ENCODE measurements at regions not wholly inside any gene's neighbourhood (a gene's known extent, or its start where the extent isn't known, plus 50 kb on each side); places are given as distances from the start of the nearest gene placed in this dataset.

DNA sequence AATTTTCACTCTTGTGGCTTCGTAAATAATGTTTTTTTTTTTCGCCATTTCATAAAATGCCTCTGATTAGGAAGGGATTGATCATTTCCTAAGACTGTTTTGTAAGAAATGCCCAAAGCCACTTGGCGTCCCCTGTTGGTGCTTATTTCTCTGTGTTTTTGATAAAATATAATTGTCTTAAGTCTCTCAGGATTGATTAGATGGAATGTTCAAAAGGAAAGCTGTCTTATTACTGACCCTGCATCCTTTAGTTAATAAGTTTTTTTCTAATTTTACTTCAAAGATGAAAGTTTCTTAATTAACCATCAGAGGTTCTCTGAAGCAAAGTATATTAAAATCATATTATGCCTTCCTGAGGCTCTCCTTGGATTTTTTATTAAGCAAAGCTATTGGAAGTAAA, 624.3 kb upstream of the TENM4 start:
- H3K4me3 ChIP-seq (ENCODE audit: low read length): no peak overlapping the region
- TF ChIP-seq, protein P1, sequence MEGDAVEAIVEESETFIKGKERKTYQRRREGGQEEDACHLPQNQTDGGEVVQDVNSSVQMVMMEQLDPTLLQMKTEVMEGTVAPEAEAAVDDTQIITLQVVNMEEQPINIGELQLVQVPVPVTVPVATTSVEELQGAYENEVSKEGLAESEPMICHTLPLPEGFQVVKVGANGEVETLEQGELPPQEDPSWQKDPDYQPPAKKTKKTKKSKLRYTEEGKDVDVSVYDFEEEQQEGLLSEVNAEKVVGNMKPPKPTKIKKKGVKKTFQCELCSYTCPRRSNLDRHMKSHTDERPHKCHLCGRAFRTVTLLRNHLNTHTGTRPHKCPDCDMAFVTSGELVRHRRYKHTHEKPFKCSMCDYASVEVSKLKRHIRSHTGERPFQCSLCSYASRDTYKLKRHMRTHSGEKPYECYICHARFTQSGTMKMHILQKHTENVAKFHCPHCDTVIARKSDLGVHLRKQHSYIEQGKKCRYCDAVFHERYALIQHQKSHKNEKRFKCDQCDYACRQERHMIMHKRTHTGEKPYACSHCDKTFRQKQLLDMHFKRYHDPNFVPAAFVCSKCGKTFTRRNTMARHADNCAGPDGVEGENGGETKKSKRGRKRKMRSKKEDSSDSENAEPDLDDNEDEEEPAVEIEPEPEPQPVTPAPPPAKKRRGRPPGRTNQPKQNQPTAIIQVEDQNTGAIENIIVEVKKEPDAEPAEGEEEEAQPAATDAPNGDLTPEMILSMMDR (conservative IDR thresholded peaks at IDR 0.05; ENCODE audit: low read depth, low read length): no peak
- TF ChIP-seq EZH2 (IDR thresholded peaks at IDR 0.05; ENCODE audit: low read length, unreplicated experiment) (no peak), EZH2phosphoT487 (IDR thresholded peaks at IDR 0.05; ENCODE audit: borderline replicate concordance, low read length) (no peak)
- CTCF ChIA-PET: no interaction called here
- ATAC-seq: no peak
- H3K36me3 ChIP-seq (ENCODE audit: low read depth, low read length): no peaks in the 10 kb centered on the region
- no peaks in the 10 kb centered on the region for H3F3A ChIP-seq (ENCODE audit: low read length, unreplicated experiment)
- no peak for DNase-seq
- no peaks in the 10 kb centered on the region for H3K27me3 ChIP-seq (ENCODE audit: low read length)
- H3K9ac ChIP-seq (ENCODE audit: low read length): no peak overlapping the region
- BruUV-seq (replicated peaks): no TSS peak
- no peaks in the 10 kb centered on the region for H4K20me1 ChIP-seq (ENCODE audit: low read length)
- intact Hi-C loops (cut with micrococcal nuclease): no loop called here
- H3K79me2 ChIP-seq (ENCODE audit: low read length): no peaks in the 10 kb centered on the region
- no peak overlapping the region for H2AFZ ChIP-seq (ENCODE audit: low read length)
- POLR2A ChIA-PET (ENCODE audit: unreplicated experiment): no interaction called here
- H3K4me1 ChIP-seq (ENCODE audit: insufficient read depth, low read length): no peaks in the 10 kb centered on the region
- H3K9me3 ChIP-seq (ENCODE audit: low read length): 0 out of 2 replicates have a peak, but pooled peaks cover 13% of the 10 kb centered on the region
- no peaks in the 10 kb centered on the region for H3K9me2 ChIP-seq (replicated peaks; ENCODE audit: low read length)
- H3K27ac ChIP-seq (ENCODE audit: low read length): no peak overlapping the region
- no peak overlapping the region for H3K4me2 ChIP-seq (ENCODE audit: low read length)

DNA sequence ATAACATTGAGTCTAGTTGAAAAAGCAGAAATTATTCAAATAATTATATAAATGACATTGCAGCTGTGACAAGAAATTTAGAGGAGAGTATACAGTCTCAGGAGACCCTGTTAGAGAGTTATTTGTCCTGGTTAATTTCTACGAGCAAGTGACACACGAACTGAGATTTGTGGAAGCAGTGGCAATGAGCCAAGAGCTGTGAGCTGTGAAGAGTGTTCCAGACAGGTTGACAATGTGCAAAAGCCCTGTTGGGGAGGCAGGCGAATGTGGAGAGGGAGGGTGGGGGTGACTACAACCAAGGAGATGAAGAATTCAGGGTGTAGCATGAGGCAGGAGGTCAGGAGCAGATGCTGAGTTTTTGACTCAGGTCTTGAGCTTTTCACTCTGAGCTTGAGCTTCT, 620.2 kb upstream of the TENM4 start:
- no peaks in the 10 kb centered on the region for H3K9me2 ChIP-seq (replicated peaks; ENCODE audit: low read length)
- intact Hi-C loops (cut with micrococcal nuclease): no loop called here
- H4K20me1 ChIP-seq (ENCODE audit: low read length): no peaks in the 10 kb centered on the region
- H2AFZ ChIP-seq (ENCODE audit: low read length): no peak overlapping the region
- no peak for DNase-seq
- no peak overlapping the region for H3K4me3 ChIP-seq (ENCODE audit: low read length)
- no peaks in the 10 kb centered on the region for H3K4me1 ChIP-seq (ENCODE audit: insufficient read depth, low read length)
- no peaks in the 10 kb centered on the region for H3K79me2 ChIP-seq (ENCODE audit: low read length)
- H3F3A ChIP-seq (ENCODE audit: low read length, unreplicated experiment): no peaks in the 10 kb centered on the region
- no peak for ATAC-seq
- ChIA-PET POLR2A (ENCODE audit: unreplicated experiment) (no interaction called here), CTCF (no interaction called here)
- no peak overlapping the region for H3K9ac ChIP-seq (ENCODE audit: low read length)
- H3K27ac ChIP-seq (ENCODE audit: low read length): no peak overlapping the region
- BruUV-seq (replicated peaks): no TSS peak
- H3K27me3 ChIP-seq (ENCODE audit: low read length): no peaks in the 10 kb centered on the region
- H3K36me3 ChIP-seq (ENCODE audit: low read depth, low read length): no peaks in the 10 kb centered on the region
- H3K4me2 ChIP-seq (ENCODE audit: low read length): no peak overlapping the region
- TF ChIP-seq, protein P1 (conservative IDR thresholded peaks at IDR 0.05; ENCODE audit: low read depth, low read length): no peak
- TF ChIP-seq EZH2 (IDR thresholded peaks at IDR 0.05; ENCODE audit: low read length, unreplicated experiment): no peak
- TF ChIP-seq EZH2phosphoT487 (IDR thresholded peaks at IDR 0.05; ENCODE audit: borderline replicate concordance, low read length): no peak
- 0 out of 2 replicates have a peak, but pooled peaks cover 5% of the 10 kb centered on the region for H3K9me3 ChIP-seq (ENCODE audit: low read length)

DNA sequence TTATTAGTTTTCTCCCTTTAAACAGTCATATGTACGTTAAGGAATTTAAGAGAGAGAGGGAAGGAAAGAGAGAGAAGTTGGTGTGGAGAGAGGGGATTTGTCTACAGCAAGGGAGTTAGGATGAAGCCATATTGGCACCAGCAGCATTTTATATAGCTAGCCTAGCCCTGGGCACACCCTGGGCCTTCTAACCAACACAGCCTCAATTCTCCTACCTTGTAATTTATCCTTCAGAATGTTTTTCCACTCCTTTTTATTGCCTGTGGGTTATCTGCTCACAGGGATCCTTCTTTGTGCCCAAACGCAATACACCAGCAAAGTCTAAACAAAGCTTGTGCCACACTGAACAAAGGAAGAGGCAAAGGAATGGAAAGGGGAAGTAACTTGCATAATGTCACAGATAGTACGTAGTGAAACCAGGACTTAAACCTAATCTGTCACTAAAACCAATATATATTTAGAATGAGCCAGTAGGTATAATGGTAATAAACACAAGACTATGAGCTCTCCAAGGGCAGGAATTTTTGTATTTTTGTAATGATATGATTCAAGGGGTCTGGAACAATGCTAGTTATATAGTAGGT, 613.8 kb upstream of the TENM4 start:
- Histone ChIP-seq H4K20me1 (ENCODE audit: low read length) (no peaks in the 10 kb centered on the region), H3K4me3 (ENCODE audit: low read length) (no peak overlapping the region), H3F3A (ENCODE audit: low read length, unreplicated experiment) (no peaks in the 10 kb centered on the region), H3K27ac (ENCODE audit: low read length) (no peak overlapping the region), H3K9me3 (ENCODE audit: low read length) (no peaks in the 10 kb centered on the region), H3K4me1 (ENCODE audit: insufficient read depth, low read length) (no peaks in the 10 kb centered on the region), H3K27me3 (ENCODE audit: low read length) (no peaks in the 10 kb centered on the region), H3K4me2 (ENCODE audit: low read length) (no peak overlapping the region), H3K79me2 (ENCODE audit: low read length) (no peaks in the 10 kb centered on the region), H3K36me3 (ENCODE audit: low read depth, low read length) (no peaks in the 10 kb centered on the region), H3K9ac (ENCODE audit: low read length) (no peak overlapping the region), H2AFZ (ENCODE audit: low read length) (no peak overlapping the region), H3K9me2 (replicated peaks; ENCODE audit: low read length) (no peaks in the 10 kb centered on the region)
- DNase-seq: no peak
- POLR2A ChIA-PET (ENCODE audit: unreplicated experiment): no interaction called here
- BruUV-seq (replicated peaks): no TSS peak
- CTCF ChIA-PET: no interaction called here
- intact Hi-C loops (cut with micrococcal nuclease): no loop called here
- TF ChIP-seq EZH2phosphoT487 (IDR thresholded peaks at IDR 0.05; ENCODE audit: borderline replicate concordance, low read length): no peak
- TF ChIP-seq, protein P1 (conservative IDR thresholded peaks at IDR 0.05; ENCODE audit: low read depth, low read length): no peak
- no peak for TF ChIP-seq EZH2 (IDR thresholded peaks at IDR 0.05; ENCODE audit: low read length, unreplicated experiment)
- ATAC-seq: no peak

Measured in PC-3 (cell line).